Fibroblast of lung (primary cell): ENCODE measurements at regions not wholly inside any gene's neighbourhood (a gene's known extent, or its start where the extent isn't known, plus 50 kb on each side); places are given as distances from the start of the nearest gene placed in this dataset.
A peak's percentile ranks its signal among the peaks of the same experiment; 100 is the strongest.
"Not testable (repeated sequence)": the region's sequence is repeated elsewhere in the genome, so short reads cannot be mapped to it uniquely, and the experiment has no call there.

Source experiments
- DNase-seq, 2 donors: peaks; one replicate each; pipeline versions ENCODE4 v3.0.0 to v3.0.0-alpha.2; 2010; ENCODE audit warnings: low read depth in 2 of 2
- H2AFZ ChIP-seq: 2 replicates; pipeline ENCODE4 v1.5.1; 2012; ENCODE audit warnings: low read length, control low read depth, inconsistent platforms
- H3K27ac ChIP-seq: 2 replicates; pipeline ENCODE4 v1.5.1; 2011; ENCODE audit warnings: low read length, control low read depth; ENCODE audit not compliant: insufficient read depth
- H3K27me3 ChIP-seq: 2 replicates; pipeline ENCODE4 v1.5.1; 2011; ENCODE audit warnings: mild to moderate bottlenecking, low read length; ENCODE audit not compliant: control insufficient read depth, insufficient read depth
- H3K36me3 ChIP-seq: 2 replicates; pipeline ENCODE4 v1.5.1; 2011; ENCODE audit warnings: low read length; ENCODE audit not compliant: control insufficient read depth, insufficient read depth
- H3K4me1 ChIP-seq: 2 replicates; pipeline ENCODE4 v1.5.1; 2011; ENCODE audit warnings: low read length; ENCODE audit not compliant: control insufficient read depth, insufficient read depth; ENCODE audit errors: extremely low read depth
- H3K4me2 ChIP-seq: 2 replicates; pipeline ENCODE4 v1.5.1; 2011; ENCODE audit warnings: low read length, control low read depth; ENCODE audit not compliant: insufficient read depth; ENCODE audit errors: extremely low read depth
- H3K4me3 ChIP-seq, 4 experiments: fragments of 200-600 bp in 1 of 4; sonication (generic) in 1 of 4; replicated peaks in 1 of 4; 2 replicates each; pipeline ENCODE4 v1.5.1; 2011 to 2016; ENCODE audit warnings: low read length in 4 of 4, low read depth in 3 of 4, mild to moderate bottlenecking in 3 of 4, control low read depth in 2 of 4, inconsistent platforms in 1 of 4, mixed read lengths in 1 of 4; ENCODE audit not compliant: insufficient read depth in 1 of 4; ENCODE audit errors: control extremely low read depth in 1 of 4
- H3K79me2 ChIP-seq: 2 replicates; pipeline ENCODE4 v1.5.1; 2012; ENCODE audit warnings: mild to moderate bottlenecking, low read length, inconsistent platforms; ENCODE audit not compliant: control insufficient read depth, insufficient read depth
- H3K9ac ChIP-seq: 2 replicates; pipeline ENCODE4 v1.5.1; 2011; ENCODE audit warnings: mild to moderate bottlenecking, low read length, control low read depth; ENCODE audit not compliant: insufficient read depth
- H3K9me3 ChIP-seq: 2 replicates; pipeline ENCODE4 v1.5.1; 2012; ENCODE audit warnings: low read depth, low read length; ENCODE audit not compliant: control insufficient read depth, insufficient read depth
- H4K20me1 ChIP-seq: 2 replicates; pipeline ENCODE4 v1.5.1; 2011; ENCODE audit warnings: low read length; ENCODE audit not compliant: control insufficient read depth, insufficient read depth; ENCODE audit errors: extremely low read depth
- EZH2 ChIP-seq: IDR thresholded peaks from 2 replicates; pipeline ENCODE4 v1.5.1; 2012; ENCODE audit warnings: low read length, control low read depth, mild to moderate bottlenecking; ENCODE audit errors: missing control alignments
- TF ChIP-seq, protein P1 (sequence below), 2 donors: IDR thresholded peaks in 1 of 2; conservative IDR thresholded peaks in 1 of 2; 1 replicate in 1 of 2; 2 replicates in 1 of 2; pipeline ENCODE4 v1.5.1; 2011 to 2012; ENCODE audit warnings: low read length in 2 of 2, control low read depth in 1 of 2, inconsistent platforms in 1 of 2, low read depth in 1 of 2, mild to moderate bottlenecking in 1 of 2

DNA sequence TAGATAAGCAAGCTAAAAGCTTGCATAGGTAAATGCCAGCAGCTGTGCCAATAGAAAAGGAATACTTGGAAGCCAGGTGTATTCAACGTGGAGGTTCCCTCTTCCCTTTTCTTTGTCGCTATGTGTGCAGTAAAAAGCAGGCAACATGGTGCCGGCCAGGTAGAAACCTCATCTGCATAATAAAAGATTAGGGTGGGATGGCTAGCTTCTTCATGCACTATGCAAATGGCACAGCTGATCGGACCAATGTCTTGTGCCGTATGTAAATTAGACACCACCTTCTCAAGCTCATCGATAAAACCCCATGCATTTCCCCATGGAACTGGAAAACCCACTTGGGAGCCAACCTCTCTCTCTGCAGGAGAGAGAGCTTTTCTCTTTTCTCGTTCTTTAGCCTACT is 150.9 kb upstream of the FOXK1 start:
- Histone ChIP-seq H3K9me3 (no peaks in the 10 kb centered on the region), H3K4me3 (no peak overlapping the region), H2AFZ (no peak overlapping the region), H3K4me2 (no peak overlapping the region), H3K4me1 (no peaks in the 10 kb centered on the region), H3K27ac (no peak overlapping the region), H4K20me1 (no peaks in the 10 kb centered on the region), H3K36me3 (no peaks in the 10 kb centered on the region), H3K27me3 (no peaks in the 10 kb centered on the region), H3K79me2 (no peaks in the 10 kb centered on the region), H3K9ac (no peak overlapping the region)
- DNase-seq, result no peak
- TF ChIP-seq, protein P1, sequence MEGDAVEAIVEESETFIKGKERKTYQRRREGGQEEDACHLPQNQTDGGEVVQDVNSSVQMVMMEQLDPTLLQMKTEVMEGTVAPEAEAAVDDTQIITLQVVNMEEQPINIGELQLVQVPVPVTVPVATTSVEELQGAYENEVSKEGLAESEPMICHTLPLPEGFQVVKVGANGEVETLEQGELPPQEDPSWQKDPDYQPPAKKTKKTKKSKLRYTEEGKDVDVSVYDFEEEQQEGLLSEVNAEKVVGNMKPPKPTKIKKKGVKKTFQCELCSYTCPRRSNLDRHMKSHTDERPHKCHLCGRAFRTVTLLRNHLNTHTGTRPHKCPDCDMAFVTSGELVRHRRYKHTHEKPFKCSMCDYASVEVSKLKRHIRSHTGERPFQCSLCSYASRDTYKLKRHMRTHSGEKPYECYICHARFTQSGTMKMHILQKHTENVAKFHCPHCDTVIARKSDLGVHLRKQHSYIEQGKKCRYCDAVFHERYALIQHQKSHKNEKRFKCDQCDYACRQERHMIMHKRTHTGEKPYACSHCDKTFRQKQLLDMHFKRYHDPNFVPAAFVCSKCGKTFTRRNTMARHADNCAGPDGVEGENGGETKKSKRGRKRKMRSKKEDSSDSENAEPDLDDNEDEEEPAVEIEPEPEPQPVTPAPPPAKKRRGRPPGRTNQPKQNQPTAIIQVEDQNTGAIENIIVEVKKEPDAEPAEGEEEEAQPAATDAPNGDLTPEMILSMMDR (conservative IDR thresholded peaks at IDR 0.05 in 1 of 2, IDR thresholded peaks at IDR 0.05 in 1 of 2; ENCODE audit: low read depth in 1 of 2, low read length in 2 of 2), result no peak
- TF ChIP-seq EZH2, result no peak

DNA sequence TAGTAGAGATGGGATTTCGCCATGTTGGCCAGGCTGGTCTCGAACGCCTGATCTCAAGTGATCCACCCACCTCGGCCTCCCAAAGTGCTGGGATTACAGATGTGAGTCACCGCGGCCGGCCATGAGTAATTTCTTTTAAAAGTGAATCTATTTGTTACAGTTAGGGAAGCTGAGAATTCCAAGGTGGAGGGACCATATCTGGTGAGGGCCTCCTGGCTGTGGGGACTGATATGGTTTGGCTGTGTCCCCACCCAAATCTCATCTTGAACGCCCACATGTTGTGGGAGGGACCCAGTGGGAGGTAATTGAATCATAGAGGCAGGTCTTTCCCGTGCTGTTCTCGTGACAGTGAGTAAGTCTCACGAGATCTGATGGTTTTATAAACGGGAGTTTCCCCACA is 148.8 kb upstream of the FOXK1 start:
- H2AFZ ChIP-seq, DNase-seq, H3K9me3 ChIP-seq, H3K4me2 ChIP-seq, H3K4me3 ChIP-seq, H3K27me3 ChIP-seq, H3K4me1 ChIP-seq, H3K9ac ChIP-seq, H3K36me3 ChIP-seq, H3K79me2 ChIP-seq, H3K27ac ChIP-seq, H4K20me1 ChIP-seq: not testable (repeated sequence)

DNA sequence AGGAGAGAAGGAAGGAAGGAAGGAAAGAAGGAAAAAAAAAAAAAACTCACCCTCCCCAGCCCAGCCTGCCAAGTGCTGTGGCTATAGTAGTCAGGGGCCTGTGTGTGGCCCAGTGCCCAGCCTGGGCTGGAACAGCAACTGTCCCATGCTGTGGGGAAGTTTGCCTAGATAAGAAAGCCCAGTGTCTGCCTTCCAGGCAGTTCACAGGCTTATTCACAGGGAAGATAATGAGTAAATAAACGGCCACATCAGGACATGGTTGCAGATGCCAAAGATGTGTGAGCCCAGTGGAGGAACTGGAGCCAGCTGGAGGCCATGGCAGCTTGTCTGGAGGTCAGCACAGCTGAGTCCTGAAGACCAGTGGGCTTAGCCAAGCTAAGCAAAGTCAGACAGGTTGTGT is 132.4 kb upstream of the FOXK1 start:
- Histone ChIP-seq H3K27me3 (no peaks in the 10 kb centered on the region), H4K20me1 (no peaks in the 10 kb centered on the region), H3K9ac (no peak overlapping the region), H3K79me2 (no peaks in the 10 kb centered on the region), H3K4me3 (no peak overlapping the region), H3K27ac (no peak overlapping the region), H3K4me2 (no peak overlapping the region), H3K4me1 (no peaks in the 10 kb centered on the region), H2AFZ (no peak overlapping the region), H3K36me3 (no peaks in the 10 kb centered on the region), H3K9me3 (no peaks in the 10 kb centered on the region)
- TF ChIP-seq, protein P1 (conservative IDR thresholded peaks at IDR 0.05 in 1 of 2, IDR thresholded peaks at IDR 0.05 in 1 of 2; ENCODE audit: low read depth in 1 of 2, low read length in 2 of 2), result no peak
- TF ChIP-seq EZH2, result no peak
- DNase-seq, result peak in 1 of 2 donors; percentile 11

DNA sequence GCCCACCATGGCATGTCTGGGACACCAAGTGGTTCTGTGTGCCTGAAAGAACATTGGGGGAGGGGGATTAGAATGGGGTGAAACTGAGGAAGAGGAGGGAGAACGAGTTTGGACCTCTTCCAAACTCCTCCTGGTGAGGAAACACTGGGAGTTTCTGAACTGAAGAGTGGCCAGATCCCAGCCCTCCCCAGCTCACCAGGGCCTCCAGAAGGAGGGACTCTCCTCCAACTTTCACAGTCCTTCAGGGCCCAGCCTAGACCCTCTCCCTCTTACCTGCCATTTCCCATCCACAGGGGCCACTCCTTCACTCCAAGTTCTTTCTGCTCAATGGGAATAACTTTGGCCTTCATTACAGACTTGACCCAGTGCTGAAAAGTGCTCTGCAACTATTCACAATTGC is 132.0 kb upstream of the FOXK1 start:
- H4K20me1 ChIP-seq, result no peaks in the 10 kb centered on the region
- no peaks in the 10 kb centered on the region for H3K27me3 ChIP-seq
- H3K9me3 ChIP-seq, result no peaks in the 10 kb centered on the region
- H3K4me1 ChIP-seq, result no peaks in the 10 kb centered on the region
- H3K4me2 ChIP-seq, result no peak overlapping the region
- no peak overlapping the region for H3K9ac ChIP-seq
- H2AFZ ChIP-seq, result no peak overlapping the region
- no peaks in the 10 kb centered on the region for H3K36me3 ChIP-seq
- no peak overlapping the region for H3K27ac ChIP-seq
- no peak for DNase-seq
- no peaks in the 10 kb centered on the region for H3K79me2 ChIP-seq
- H3K4me3 ChIP-seq, result no peak overlapping the region
- no peak for TF ChIP-seq EZH2
- TF ChIP-seq, protein P1 (conservative IDR thresholded peaks at IDR 0.05 in 1 of 2, IDR thresholded peaks at IDR 0.05 in 1 of 2; ENCODE audit: low read depth in 1 of 2, low read length in 2 of 2), result no peak
